Stomach (tissue), 4 donors: ENCODE measurements at regions not wholly inside any gene's neighbourhood (a gene's known extent, or its start where the extent isn't known, plus 50 kb on each side); places are given as distances from the start of the nearest gene placed in this dataset.

ENCODE experiments used
- EP300 ChIP-seq: sonication (generic); formaldehyde crosslinking; IDR thresholded peaks from one replicate; pipeline ENCODE4 v1.6.1; 2017; ENCODE audit warnings: antibody characterized with exemption
- POLR2A ChIP-seq, 4 donors: fragments of 450-650 bp; IDR thresholded peaks; one replicate each; pipeline ENCODE4 v1.6.1; 2016; ENCODE audit warnings: antibody characterized with exemption in 4 of 4, control low read depth in 2 of 4, mild to moderate bottlenecking in 1 of 4, moderate library complexity in 1 of 4
- POLR2AphosphoS5 ChIP-seq, 3 donors: sonication (generic); formaldehyde crosslinking; IDR thresholded peaks; one replicate each; pipeline ENCODE4 v1.6.1; 2016; ENCODE audit warnings: antibody characterized with exemption in 3 of 3
- TF ChIP-seq, protein P1 (sequence below), 7 experiments: fragments of 450-650 bp in 4 of 7; fragments of 200-600 bp in 3 of 7; sonication (generic) in 3 of 7; IDR thresholded peaks; one replicate each; pipeline ENCODE4 v1.5.1; 2016 to 2019; ENCODE audit warnings: antibody characterized with exemption in 7 of 7, control low read depth in 2 of 7, mild to moderate bottlenecking in 1 of 7

DNA sequence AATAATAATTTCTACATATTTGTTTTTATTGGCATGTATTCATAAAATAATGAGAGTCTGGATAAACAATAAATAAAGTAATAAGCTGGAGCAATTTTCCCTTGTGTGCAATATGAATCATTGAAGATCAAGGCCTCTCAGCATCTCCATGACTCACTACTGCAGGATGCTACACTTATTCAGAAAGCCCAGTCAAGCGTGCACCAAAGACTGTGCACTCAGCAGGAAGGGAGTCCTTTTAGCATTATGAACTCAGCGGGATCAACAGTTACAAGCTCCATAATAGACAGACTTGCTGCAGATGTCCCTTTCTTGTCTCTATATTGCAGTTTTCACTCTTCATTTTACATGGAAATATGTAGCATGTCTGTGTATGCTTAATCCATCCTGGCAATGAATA lies 485.3 kb downstream of the CDH9 start:
- TF ChIP-seq, protein P1, sequence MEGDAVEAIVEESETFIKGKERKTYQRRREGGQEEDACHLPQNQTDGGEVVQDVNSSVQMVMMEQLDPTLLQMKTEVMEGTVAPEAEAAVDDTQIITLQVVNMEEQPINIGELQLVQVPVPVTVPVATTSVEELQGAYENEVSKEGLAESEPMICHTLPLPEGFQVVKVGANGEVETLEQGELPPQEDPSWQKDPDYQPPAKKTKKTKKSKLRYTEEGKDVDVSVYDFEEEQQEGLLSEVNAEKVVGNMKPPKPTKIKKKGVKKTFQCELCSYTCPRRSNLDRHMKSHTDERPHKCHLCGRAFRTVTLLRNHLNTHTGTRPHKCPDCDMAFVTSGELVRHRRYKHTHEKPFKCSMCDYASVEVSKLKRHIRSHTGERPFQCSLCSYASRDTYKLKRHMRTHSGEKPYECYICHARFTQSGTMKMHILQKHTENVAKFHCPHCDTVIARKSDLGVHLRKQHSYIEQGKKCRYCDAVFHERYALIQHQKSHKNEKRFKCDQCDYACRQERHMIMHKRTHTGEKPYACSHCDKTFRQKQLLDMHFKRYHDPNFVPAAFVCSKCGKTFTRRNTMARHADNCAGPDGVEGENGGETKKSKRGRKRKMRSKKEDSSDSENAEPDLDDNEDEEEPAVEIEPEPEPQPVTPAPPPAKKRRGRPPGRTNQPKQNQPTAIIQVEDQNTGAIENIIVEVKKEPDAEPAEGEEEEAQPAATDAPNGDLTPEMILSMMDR (IDR thresholded peaks at IDR 0.05) = no peak
- TF ChIP-seq EP300 (no peak), POLR2A (IDR thresholded peaks at IDR 0.05) (no peak), POLR2AphosphoS5 (IDR thresholded peaks at IDR 0.05) (no peak)
